ENCODE measurements at regions not wholly inside any gene's neighbourhood (a gene's known extent, or its start where the extent isn't known, plus 50 kb on each side); places are given as distances from the start of the nearest gene placed in this dataset.

DNA sequence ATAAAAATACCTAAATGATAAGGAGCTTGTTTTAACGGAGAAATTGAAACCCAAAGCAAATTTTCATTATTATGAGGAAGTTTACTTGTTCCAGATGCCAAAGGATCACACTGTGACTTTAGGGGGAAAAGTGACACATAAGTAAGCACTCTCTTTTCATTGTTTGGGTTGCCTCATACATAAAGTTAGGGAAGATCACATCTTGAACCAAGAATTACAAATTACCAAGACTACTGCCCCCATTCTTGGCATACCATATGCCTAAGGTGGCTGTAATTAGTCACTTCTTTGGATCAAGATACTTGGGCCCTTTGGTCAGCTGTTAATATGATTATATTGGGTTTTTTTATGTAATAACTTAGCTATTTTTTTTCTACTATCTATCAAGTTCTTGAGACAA, 269.0 kb downstream of the COL12A1 start:
- H3K36me3 ChIP-seq (ENCODE audit: control insufficient read depth in 2 of 3, insufficient read depth in 3 of 3, low read length in 3 of 3) = no peaks in the 10 kb centered on the region
- H3K27me3 ChIP-seq (ENCODE audit: control insufficient read depth, insufficient read depth, low read length) = no peaks in the 10 kb centered on the region
- DNase-seq (no peak), FAIRE-seq (no peak)
- intact Hi-C loops (cut with DNase I) = no loop called here
- H3K4me1 ChIP-seq (ENCODE audit: control insufficient read depth in 2 of 3, insufficient read depth in 2 of 3, low read depth in 1 of 3, low read length in 3 of 3) = no peaks in the 10 kb centered on the region
- H3K4me3 ChIP-seq (ENCODE audit: low read length in 3 of 3) = no peak overlapping the region
- TF ChIP-seq, protein P1, sequence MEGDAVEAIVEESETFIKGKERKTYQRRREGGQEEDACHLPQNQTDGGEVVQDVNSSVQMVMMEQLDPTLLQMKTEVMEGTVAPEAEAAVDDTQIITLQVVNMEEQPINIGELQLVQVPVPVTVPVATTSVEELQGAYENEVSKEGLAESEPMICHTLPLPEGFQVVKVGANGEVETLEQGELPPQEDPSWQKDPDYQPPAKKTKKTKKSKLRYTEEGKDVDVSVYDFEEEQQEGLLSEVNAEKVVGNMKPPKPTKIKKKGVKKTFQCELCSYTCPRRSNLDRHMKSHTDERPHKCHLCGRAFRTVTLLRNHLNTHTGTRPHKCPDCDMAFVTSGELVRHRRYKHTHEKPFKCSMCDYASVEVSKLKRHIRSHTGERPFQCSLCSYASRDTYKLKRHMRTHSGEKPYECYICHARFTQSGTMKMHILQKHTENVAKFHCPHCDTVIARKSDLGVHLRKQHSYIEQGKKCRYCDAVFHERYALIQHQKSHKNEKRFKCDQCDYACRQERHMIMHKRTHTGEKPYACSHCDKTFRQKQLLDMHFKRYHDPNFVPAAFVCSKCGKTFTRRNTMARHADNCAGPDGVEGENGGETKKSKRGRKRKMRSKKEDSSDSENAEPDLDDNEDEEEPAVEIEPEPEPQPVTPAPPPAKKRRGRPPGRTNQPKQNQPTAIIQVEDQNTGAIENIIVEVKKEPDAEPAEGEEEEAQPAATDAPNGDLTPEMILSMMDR (IDR thresholded peaks at IDR 0.05; ENCODE audit: borderline replicate concordance, extremely low read depth, insufficient read depth) = no peak
- H3K27ac ChIP-seq (ENCODE audit: low read depth in 2 of 2, low read length in 2 of 2) = no peak overlapping the region
- H3K9me3 ChIP-seq (ENCODE audit: control insufficient read depth in 2 of 3, insufficient read depth in 1 of 3, low read length in 3 of 3) = no peaks in the 10 kb centered on the region
- H3K9ac ChIP-seq (ENCODE audit: low read length in 3 of 3) = no peak overlapping the region

DNA sequence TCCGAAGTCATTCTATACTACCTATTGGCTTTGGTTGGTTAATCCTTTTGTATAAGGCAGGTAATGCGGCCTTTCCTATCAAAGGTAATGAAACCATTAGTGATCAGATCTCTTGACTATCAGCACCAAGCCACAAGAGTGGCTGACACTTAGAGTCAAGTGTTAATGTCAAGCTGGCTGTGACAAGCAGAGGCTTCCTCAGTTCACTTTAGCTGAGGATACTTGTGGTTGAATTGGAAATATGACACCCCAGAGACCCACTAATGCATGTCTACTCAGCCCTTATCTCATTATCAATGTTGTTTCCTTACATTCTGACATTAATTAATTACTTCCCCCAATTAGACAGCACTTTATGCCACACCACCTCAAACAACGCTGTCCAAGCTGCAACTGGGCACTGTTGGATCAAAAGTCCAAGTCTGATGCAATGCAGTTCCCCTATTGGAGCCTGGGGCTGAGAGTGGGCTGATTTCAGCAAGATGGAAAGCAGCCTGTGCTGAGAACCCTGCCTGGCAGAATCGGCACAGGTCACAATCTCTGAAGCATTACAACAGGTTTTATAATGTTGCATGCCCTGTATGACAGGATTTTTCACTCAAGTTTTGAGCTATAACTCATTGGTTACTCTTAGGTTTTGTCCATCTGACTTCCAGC, 273.5 kb downstream of the COL12A1 start:
- FAIRE-seq = no peak
- no peaks in the 10 kb centered on the region for H3K27me3 ChIP-seq (ENCODE audit: control insufficient read depth, insufficient read depth, low read length)
- H3K9me3 ChIP-seq (ENCODE audit: control insufficient read depth in 2 of 3, insufficient read depth in 1 of 3, low read length in 3 of 3) = no peaks in the 10 kb centered on the region
- TF ChIP-seq, protein P1 (IDR thresholded peaks at IDR 0.05; ENCODE audit: borderline replicate concordance, extremely low read depth, insufficient read depth) = no peak
- no peak overlapping the region for H3K4me3 ChIP-seq (ENCODE audit: low read length in 3 of 3)
- H3K9ac ChIP-seq (ENCODE audit: low read length in 3 of 3) = no peak overlapping the region
- H3K36me3 ChIP-seq (ENCODE audit: control insufficient read depth in 2 of 3, insufficient read depth in 3 of 3, low read length in 3 of 3) = no peaks in the 10 kb centered on the region
- no peak overlapping the region for H3K27ac ChIP-seq (ENCODE audit: low read depth in 2 of 2, low read length in 2 of 2)
- H3K4me1 ChIP-seq (ENCODE audit: control insufficient read depth in 2 of 3, insufficient read depth in 2 of 3, low read depth in 1 of 3, low read length in 3 of 3) = no peaks in the 10 kb centered on the region
- intact Hi-C loops (cut with DNase I) = no loop called here
- no peak for DNase-seq

DNA sequence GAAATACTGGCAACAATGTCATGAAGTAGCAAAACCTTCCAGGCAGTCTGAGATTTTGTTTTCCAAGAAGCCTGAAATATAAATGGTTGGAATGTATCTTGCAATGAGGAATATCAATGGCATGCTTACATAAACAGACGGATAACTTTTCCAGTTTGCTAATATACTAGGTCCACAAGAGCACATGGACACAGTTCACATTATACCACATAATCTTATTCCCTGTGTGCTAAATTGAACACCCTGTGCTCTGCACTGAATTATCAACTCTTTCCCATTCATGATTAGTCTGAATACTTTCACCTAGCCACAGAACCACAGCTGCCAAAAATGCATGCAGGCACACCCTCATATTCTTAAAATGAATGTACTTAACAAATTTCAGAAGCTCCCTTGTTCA, 274.3 kb downstream of the COL12A1 start:
- intact Hi-C loops (cut with DNase I) = no loop called here
- no peaks in the 10 kb centered on the region for H3K27me3 ChIP-seq (ENCODE audit: control insufficient read depth, insufficient read depth, low read length)
- H3K4me1 ChIP-seq (ENCODE audit: control insufficient read depth in 2 of 3, insufficient read depth in 2 of 3, low read depth in 1 of 3, low read length in 3 of 3) = no peaks in the 10 kb centered on the region
- FAIRE-seq = no peak
- no peak overlapping the region for H3K4me3 ChIP-seq (ENCODE audit: low read length in 3 of 3)
- TF ChIP-seq, protein P1 (IDR thresholded peaks at IDR 0.05; ENCODE audit: borderline replicate concordance, extremely low read depth, insufficient read depth) = no peak
- H3K9me3 ChIP-seq (ENCODE audit: control insufficient read depth in 2 of 3, insufficient read depth in 1 of 3, low read length in 3 of 3) = no peaks in the 10 kb centered on the region
- no peak for DNase-seq
- no peak overlapping the region for H3K9ac ChIP-seq (ENCODE audit: low read length in 3 of 3)
- no peak overlapping the region for H3K27ac ChIP-seq (ENCODE audit: low read depth in 2 of 2, low read length in 2 of 2)
- no peaks in the 10 kb centered on the region for H3K36me3 ChIP-seq (ENCODE audit: control insufficient read depth in 2 of 3, insufficient read depth in 3 of 3, low read length in 3 of 3)

DNA sequence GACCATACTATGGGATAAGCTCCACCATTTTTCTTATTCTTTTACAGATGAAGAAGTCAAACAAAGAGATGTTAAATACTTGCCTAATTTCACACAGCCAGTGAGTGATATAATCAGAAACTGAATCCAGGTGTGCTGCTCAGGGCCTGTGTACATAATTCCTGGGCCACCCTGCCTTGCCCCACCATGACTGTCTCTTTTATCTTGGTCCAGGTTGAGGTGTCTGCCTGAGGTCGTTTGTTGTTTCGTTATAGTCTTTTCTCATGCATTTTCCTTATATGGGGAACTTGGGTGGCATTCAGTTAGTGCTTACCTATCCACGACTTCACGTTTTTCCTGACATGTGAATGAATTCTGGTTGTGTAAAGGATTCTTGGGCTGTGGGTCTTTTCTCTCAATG, 277.6 kb downstream of the COL12A1 start:
- Histone ChIP-seq H3K4me3 (ENCODE audit: low read length in 3 of 3) (no peak overlapping the region), H3K27ac (ENCODE audit: low read depth in 2 of 2, low read length in 2 of 2) (no peak overlapping the region), H3K9me3 (ENCODE audit: control insufficient read depth in 2 of 3, insufficient read depth in 1 of 3, low read length in 3 of 3) (no peaks in the 10 kb centered on the region), H3K36me3 (ENCODE audit: control insufficient read depth in 2 of 3, insufficient read depth in 3 of 3, low read length in 3 of 3) (no peaks in the 10 kb centered on the region), H3K4me1 (ENCODE audit: control insufficient read depth in 2 of 3, insufficient read depth in 2 of 3, low read depth in 1 of 3, low read length in 3 of 3) (no peaks in the 10 kb centered on the region), H3K27me3 (ENCODE audit: control insufficient read depth, insufficient read depth, low read length) (no peaks in the 10 kb centered on the region), H3K9ac (ENCODE audit: low read length in 3 of 3) (no peak overlapping the region)
- DNase-seq (no peak), FAIRE-seq (no peak)
- TF ChIP-seq, protein P1 (IDR thresholded peaks at IDR 0.05; ENCODE audit: borderline replicate concordance, extremely low read depth, insufficient read depth) = no peak
- intact Hi-C loops (cut with DNase I) = no loop called here
